HEK293 (cell line): ENCODE measurements at regions not wholly inside any gene's neighbourhood (a gene's known extent, or its start where the extent isn't known, plus 50 kb on each side); places are given as distances from the start of the nearest gene placed in this dataset.

Experiments used
- CTCF ChIA-PET: fragments of 350-600 bp; formaldehyde crosslinking; extraction: SDS; loops from one replicate; lab custom pipeline; 2021; ENCODE audit warnings: antibody characterized with exemption; lab: Yijun Ruan, JAX
- POLR2A ChIA-PET: fragments of 300-600 bp; formaldehyde crosslinking; extraction: SDS; loops from one replicate; lab custom pipeline; 2020; ENCODE audit warnings: antibody characterized with exemption, inconsistent platforms; lab: Yijun Ruan, JAX
- H3K27ac ChIP-seq: fragments of 200-500 bp; sonication (Bioruptor generic); 2 replicates; pipeline ENCODE4 v1.5.1; 2014; ENCODE audit warnings: low read depth, low read length, control low read depth, inconsistent platforms; ENCODE audit errors: extremely low read depth
- H3K36me3 ChIP-seq, 2 experiments: fragments of 200-500 bp in 1 of 2; sonication (Bioruptor generic) in 1 of 2; 1 replicate in 1 of 2; 2 replicates in 1 of 2; pipeline ENCODE4 v1.5.1; 2014 to 2017; ENCODE audit warnings: inconsistent platforms in 2 of 2, low read length in 2 of 2; ENCODE audit not compliant: control insufficient read depth in 2 of 2, insufficient read depth in 1 of 2
- H3K4me1 ChIP-seq: fragments of 200-500 bp; sonication (Bioruptor generic); 2 replicates; pipeline ENCODE4 v1.5.1; 2014; ENCODE audit warnings: mild to moderate bottlenecking, low read length, inconsistent platforms; ENCODE audit not compliant: control insufficient read depth, insufficient read depth
- H3K4me3 ChIP-seq: 2 replicates; pipeline ENCODE4 v1.5.1; 2011; ENCODE audit warnings: low read depth, mild to moderate bottlenecking, control low read depth, low read length, moderate library complexity
- H3K9me3 ChIP-seq: fragments of 200-500 bp; sonication (Bioruptor generic); 2 replicates; pipeline ENCODE4 v1.5.1; 2014; ENCODE audit warnings: low read depth, low read length, inconsistent platforms; ENCODE audit not compliant: control insufficient read depth, insufficient read depth
- GLIS2 ChIP-seq: fragments of 450-650 bp; formaldehyde crosslinking; IDR thresholded peaks from 2 replicates; pipeline ENCODE4 v1.5.1; 2016; ENCODE audit warnings: missing biosample characterization, missing genetic modification characterization
- HOXA7 ChIP-seq: sonication (generic); formaldehyde crosslinking; IDR thresholded peaks from 2 replicates; pipeline ENCODE4 v1.8.1; 2022; ENCODE audit warnings: missing genetic modification reagents, borderline replicate concordance
- OSR2 ChIP-seq: fragments of 450-650 bp; formaldehyde crosslinking; IDR thresholded peaks from 2 replicates; pipeline ENCODE4 v1.5.1; 2016; ENCODE audit warnings: missing biosample characterization, missing genetic modification characterization
- SP2 ChIP-seq: fragments of 450-650 bp; formaldehyde crosslinking; IDR thresholded peaks from 2 replicates; pipeline ENCODE4 v1.5.1; 2016; ENCODE audit warnings: missing biosample characterization, missing genetic modification characterization
- ZFHX2 ChIP-seq: fragments of 450-650 bp; formaldehyde crosslinking; conservative IDR thresholded peaks from 2 replicates; pipeline ENCODE4 v1.5.1; 2016; ENCODE audit warnings: missing biosample characterization, missing genetic modification characterization
- ZFP41 ChIP-seq: fragments of 450-650 bp; formaldehyde crosslinking; IDR thresholded peaks from 2 replicates; pipeline ENCODE4 v1.5.1; 2016; ENCODE audit warnings: missing biosample characterization, missing genetic modification characterization, borderline replicate concordance
- ZFP69B ChIP-seq: fragments of 450-650 bp; formaldehyde crosslinking; IDR thresholded peaks from 2 replicates; pipeline ENCODE4 v1.5.1; 2016; ENCODE audit warnings: missing biosample characterization, missing genetic modification characterization
- ZNF155 ChIP-seq: fragments of 450-650 bp; formaldehyde crosslinking; IDR thresholded peaks from 2 replicates; pipeline ENCODE4 v1.5.1; 2016; ENCODE audit warnings: missing biosample characterization, missing genetic modification characterization
- ZNF2 ChIP-seq: fragments of 450-650 bp; formaldehyde crosslinking; IDR thresholded peaks from 2 replicates; pipeline ENCODE4 v1.5.1; 2016; ENCODE audit warnings: missing biosample characterization, missing genetic modification characterization
- ZNF274 ChIP-seq, 2 experiments: fragments of 200-500 bp in 1 of 2; fragments of 450-650 bp in 1 of 2; sonication (Bioruptor generic) in 1 of 2; formaldehyde crosslinking in 1 of 2; IDR thresholded peaks; 2 replicates each; pipeline versions ENCODE4 v1.5.1 to v1.6.1; 2014 to 2016; ENCODE audit warnings: borderline replicate concordance in 1 of 2, inconsistent platforms in 1 of 2, low read length in 1 of 2, missing biosample characterization in 1 of 2, missing genetic modification characterization in 1 of 2
- ZNF341 ChIP-seq: fragments of 450-650 bp; formaldehyde crosslinking; IDR thresholded peaks from 2 replicates; pipeline ENCODE4; 2016; ENCODE audit warnings: low read depth, missing biosample characterization, missing genetic modification characterization
- ZNF48 ChIP-seq: fragments of 450-650 bp; formaldehyde crosslinking; IDR thresholded peaks from 2 replicates; pipeline ENCODE4 v1.5.1; 2016; ENCODE audit warnings: missing biosample characterization, missing genetic modification characterization
- ZNF600 ChIP-seq: fragments of 450-650 bp; formaldehyde crosslinking; IDR thresholded peaks from 2 replicates; pipeline ENCODE4 v1.5.1; 2016; ENCODE audit warnings: missing biosample characterization, missing genetic modification characterization
- ZNF654 ChIP-seq: fragments of 450-650 bp; formaldehyde crosslinking; IDR thresholded peaks from 2 replicates; pipeline ENCODE4 v1.5.1; 2016; ENCODE audit warnings: low read depth, missing biosample characterization, missing genetic modification characterization
- ZNF658 ChIP-seq: fragments of 450-650 bp; formaldehyde crosslinking; IDR thresholded peaks from 2 replicates; pipeline ENCODE4; 2016; ENCODE audit warnings: missing biosample characterization, missing genetic modification characterization
- ZNF791 ChIP-seq: fragments of 450-650 bp; formaldehyde crosslinking; IDR thresholded peaks from 2 replicates; pipeline ENCODE4 v1.5.1; 2016; ENCODE audit warnings: missing biosample characterization, missing genetic modification characterization
- TF ChIP-seq, protein P1 (sequence below): fragments of 450-650 bp; formaldehyde crosslinking; IDR thresholded peaks from 2 replicates; pipeline ENCODE4 v1.5.1; 2016; ENCODE audit warnings: missing biosample characterization, missing genetic modification characterization, borderline replicate concordance
- TF ChIP-seq, protein P2 (sequence below): fragments of 450-650 bp; formaldehyde crosslinking; IDR thresholded peaks from 2 replicates; pipeline ENCODE4 v1.5.1; 2017; ENCODE audit warnings: missing biosample characterization, missing genetic modification characterization
- TF ChIP-seq, protein P3 (sequence below): fragments of 450-650 bp; formaldehyde crosslinking; IDR thresholded peaks from 2 replicates; pipeline ENCODE4 v1.5.1; 2017; ENCODE audit warnings: missing biosample characterization, missing genetic modification characterization
- TF ChIP-seq, protein P4 (sequence below): fragments of 450-650 bp; formaldehyde crosslinking; IDR thresholded peaks from 2 replicates; pipeline ENCODE4 v1.5.1; 2016; ENCODE audit warnings: missing biosample characterization, missing genetic modification characterization
- TF ChIP-seq, protein P5 (sequence below): fragments of 450-650 bp; formaldehyde crosslinking; IDR thresholded peaks from 2 replicates; pipeline ENCODE4 v1.5.1; 2016; ENCODE audit warnings: missing biosample characterization, missing genetic modification characterization
- TF ChIP-seq, protein P6 (sequence below): fragments of 450-650 bp; formaldehyde crosslinking; IDR thresholded peaks from 2 replicates; pipeline ENCODE4 v1.5.1; 2016; ENCODE audit warnings: missing biosample characterization, missing genetic modification characterization, low read depth

DNA sequence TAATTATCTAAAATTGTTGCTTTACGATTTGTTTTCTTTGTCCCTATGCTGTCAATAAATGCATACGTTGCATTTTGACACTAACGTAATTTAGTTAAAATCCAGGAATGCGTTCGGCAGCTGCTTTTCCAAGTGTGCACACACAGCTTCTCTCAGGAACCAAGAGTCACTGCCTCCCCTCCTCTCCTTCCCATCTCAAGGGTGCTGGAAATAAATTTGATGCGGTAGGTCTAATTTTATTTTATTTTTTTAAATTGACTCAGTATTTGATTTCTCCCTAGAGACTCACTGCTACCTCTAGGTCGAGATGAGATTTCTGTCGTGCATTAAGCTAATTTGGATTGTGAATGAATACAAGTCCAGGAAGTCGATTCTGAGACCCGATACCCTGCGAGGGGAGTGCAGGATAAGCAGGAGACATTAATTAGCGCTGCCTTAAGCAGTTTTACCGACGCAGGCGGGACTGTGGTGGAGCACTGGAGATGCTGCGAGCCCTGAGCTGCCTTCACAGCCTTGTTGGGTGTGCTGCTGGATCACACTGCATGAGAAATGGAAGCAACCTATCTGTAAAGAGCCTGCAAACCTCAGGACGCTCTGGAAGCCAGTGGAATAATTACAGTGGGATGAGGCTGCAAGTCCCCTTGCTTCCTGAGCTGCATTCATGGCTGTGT lies 381.2 kb downstream of the C6orf118 start:
- H3K27ac ChIP-seq, result no peak overlapping the region
- TF ChIP-seq, protein P1, sequence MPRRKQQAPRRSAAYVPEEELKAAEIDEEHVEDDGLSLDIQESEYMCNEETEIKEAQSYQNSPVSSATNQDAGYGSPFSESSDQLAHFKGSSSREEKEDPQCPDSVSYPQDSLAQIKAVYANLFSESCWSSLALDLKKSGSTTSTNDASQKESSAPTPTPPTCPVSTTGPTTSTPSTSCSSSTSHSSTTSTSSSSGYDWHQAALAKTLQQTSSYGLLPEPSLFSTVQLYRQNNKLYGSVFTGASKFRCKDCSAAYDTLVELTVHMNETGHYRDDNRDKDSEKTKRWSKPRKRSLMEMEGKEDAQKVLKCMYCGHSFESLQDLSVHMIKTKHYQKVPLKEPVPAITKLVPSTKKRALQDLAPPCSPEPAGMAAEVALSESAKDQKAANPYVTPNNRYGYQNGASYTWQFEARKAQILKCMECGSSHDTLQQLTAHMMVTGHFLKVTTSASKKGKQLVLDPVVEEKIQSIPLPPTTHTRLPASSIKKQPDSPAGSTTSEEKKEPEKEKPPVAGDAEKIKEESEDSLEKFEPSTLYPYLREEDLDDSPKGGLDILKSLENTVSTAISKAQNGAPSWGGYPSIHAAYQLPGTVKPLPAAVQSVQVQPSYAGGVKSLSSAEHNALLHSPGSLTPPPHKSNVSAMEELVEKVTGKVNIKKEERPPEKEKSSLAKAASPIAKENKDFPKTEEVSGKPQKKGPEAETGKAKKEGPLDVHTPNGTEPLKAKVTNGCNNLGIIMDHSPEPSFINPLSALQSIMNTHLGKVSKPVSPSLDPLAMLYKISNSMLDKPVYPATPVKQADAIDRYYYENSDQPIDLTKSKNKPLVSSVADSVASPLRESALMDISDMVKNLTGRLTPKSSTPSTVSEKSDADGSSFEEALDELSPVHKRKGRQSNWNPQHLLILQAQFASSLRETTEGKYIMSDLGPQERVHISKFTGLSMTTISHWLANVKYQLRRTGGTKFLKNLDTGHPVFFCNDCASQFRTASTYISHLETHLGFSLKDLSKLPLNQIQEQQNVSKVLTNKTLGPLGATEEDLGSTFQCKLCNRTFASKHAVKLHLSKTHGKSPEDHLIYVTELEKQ (tag by site-specific recombination), result no peak
- TF ChIP-seq SP2 (tag by site-specific recombination), result no peak
- no peak for TF ChIP-seq ZFP69B (tag by site-specific recombination)
- no peak for TF ChIP-seq ZNF658 (tag by site-specific recombination)
- TF ChIP-seq ZNF341 (tag by site-specific recombination), result no peak
- TF ChIP-seq ZFP41 (tag by site-specific recombination), result no peak
- no peak for TF ChIP-seq ZNF791
- no peak for TF ChIP-seq ZNF600 (tag by site-specific recombination)
- no peak for TF ChIP-seq OSR2 (tag by site-specific recombination)
- TF ChIP-seq ZFHX2 (tag by site-specific recombination), result no peak
- TF ChIP-seq ZNF48, result no peak
- TF ChIP-seq, protein P2, sequence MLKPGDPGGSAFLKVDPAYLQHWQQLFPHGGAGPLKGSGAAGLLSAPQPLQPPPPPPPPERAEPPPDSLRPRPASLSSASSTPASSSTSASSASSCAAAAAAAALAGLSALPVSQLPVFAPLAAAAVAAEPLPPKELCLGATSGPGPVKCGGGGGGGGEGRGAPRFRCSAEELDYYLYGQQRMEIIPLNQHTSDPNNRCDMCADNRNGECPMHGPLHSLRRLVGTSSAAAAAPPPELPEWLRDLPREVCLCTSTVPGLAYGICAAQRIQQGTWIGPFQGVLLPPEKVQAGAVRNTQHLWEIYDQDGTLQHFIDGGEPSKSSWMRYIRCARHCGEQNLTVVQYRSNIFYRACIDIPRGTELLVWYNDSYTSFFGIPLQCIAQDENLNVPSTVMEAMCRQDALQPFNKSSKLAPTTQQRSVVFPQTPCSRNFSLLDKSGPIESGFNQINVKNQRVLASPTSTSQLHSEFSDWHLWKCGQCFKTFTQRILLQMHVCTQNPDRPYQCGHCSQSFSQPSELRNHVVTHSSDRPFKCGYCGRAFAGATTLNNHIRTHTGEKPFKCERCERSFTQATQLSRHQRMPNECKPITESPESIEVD (tag by site-specific recombination), result no peak
- TF ChIP-seq GLIS2 (tag by site-specific recombination), result no peak
- TF ChIP-seq, all 188 proteins: peak for 0
- POLR2A ChIA-PET, result no interaction called here
- H3K9me3 ChIP-seq, result no peaks in the 10 kb centered on the region
- no peaks in the 10 kb centered on the region for H3K36me3 ChIP-seq
- H3K4me3 ChIP-seq, result no peak overlapping the region
- H3K4me1 ChIP-seq, result no peaks in the 10 kb centered on the region
- CTCF ChIA-PET, result interaction anchor here (0.6 to 3.0 kb wide), 15 partner anchors 8 to 1244 kb away, joined by 3 to 12 read pairs (median 3); no protein-coding TSS in a partner anchor

DNA sequence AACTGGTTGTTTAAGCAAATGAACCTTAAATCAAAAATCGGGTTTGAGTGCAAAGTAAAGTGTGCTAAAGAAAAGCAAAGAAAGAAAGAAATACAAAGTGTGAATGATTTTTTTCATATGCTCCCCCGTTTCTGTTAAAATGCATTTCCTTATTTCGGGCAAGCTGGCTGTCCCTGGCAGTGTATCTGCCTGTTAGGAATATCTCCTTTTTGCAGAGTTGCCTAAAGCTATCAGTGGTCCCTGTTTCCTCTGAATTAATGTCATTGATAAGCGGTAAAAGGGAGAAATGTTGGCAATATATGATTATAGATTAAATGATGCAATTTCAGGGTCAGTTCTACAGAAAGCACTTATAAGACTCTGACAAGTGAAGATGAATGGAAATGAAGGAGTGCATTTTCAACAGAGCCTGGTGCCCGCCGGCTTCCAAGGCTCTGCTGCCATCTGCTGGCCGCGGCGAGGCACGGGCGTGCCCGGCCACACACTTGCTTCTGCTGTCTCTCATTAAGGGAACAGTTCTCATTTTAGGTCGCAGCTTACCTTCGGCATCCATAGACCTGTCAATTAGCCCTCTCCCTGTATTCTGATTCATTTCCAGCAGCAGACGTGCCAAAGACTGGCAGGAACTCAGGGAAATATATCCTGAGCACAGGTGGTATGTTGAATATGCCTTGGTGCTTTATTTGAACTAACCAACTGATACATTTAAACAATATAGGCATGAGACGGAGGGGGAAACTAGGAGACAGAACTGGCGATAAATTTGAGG lies 381.9 kb downstream of the C6orf118 start:
- CTCF ChIA-PET, result interaction anchor here (0.6 to 3.0 kb wide), 22 partner anchors 9 to 1572 kb away, joined by 3 to 12 read pairs (median 4); no protein-coding TSS in a partner anchor
- TF ChIP-seq ZNF274 (IDR thresholded peaks at IDR 0.05; ENCODE audit: low read length), result no peak
- no peak for TF ChIP-seq ZNF274 (tag by site-specific recombination; IDR thresholded peaks at IDR 0.05; ENCODE audit: borderline replicate concordance)
- TF ChIP-seq HOXA7 (CRISPR knock-in tag), result no peak
- TF ChIP-seq, protein P3, sequence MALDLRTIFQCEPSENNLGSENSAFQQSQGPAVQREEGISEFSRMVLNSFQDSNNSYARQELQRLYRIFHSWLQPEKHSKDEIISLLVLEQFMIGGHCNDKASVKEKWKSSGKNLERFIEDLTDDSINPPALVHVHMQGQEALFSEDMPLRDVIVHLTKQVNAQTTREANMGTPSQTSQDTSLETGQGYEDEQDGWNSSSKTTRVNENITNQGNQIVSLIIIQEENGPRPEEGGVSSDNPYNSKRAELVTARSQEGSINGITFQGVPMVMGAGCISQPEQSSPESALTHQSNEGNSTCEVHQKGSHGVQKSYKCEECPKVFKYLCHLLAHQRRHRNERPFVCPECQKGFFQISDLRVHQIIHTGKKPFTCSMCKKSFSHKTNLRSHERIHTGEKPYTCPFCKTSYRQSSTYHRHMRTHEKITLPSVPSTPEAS (tag by site-specific recombination), result no peak
- TF ChIP-seq, protein P4, sequence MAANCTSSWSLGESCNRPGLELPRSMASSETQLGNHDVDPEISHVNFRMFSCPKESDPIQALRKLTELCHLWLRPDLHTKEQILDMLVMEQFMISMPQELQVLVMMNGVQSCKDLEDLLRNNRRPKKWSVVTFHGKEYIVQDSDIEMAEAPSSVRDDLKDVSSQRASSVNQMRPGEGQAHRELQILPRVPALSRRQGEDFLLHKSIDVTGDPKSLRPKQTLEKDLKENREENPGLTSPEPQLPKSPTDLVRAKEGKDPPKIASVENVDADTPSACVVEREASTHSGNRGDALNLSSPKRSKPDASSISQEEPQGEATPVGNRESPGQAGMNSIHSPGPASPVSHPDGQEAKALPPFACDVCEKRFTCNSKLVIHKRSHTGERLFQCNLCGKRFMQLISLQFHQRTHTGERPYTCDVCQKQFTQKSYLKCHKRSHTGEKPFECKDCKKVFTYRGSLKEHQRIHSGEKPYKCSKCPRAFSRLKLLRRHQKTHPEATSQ (tag by site-specific recombination), result no peak
- TF ChIP-seq, protein P5, sequence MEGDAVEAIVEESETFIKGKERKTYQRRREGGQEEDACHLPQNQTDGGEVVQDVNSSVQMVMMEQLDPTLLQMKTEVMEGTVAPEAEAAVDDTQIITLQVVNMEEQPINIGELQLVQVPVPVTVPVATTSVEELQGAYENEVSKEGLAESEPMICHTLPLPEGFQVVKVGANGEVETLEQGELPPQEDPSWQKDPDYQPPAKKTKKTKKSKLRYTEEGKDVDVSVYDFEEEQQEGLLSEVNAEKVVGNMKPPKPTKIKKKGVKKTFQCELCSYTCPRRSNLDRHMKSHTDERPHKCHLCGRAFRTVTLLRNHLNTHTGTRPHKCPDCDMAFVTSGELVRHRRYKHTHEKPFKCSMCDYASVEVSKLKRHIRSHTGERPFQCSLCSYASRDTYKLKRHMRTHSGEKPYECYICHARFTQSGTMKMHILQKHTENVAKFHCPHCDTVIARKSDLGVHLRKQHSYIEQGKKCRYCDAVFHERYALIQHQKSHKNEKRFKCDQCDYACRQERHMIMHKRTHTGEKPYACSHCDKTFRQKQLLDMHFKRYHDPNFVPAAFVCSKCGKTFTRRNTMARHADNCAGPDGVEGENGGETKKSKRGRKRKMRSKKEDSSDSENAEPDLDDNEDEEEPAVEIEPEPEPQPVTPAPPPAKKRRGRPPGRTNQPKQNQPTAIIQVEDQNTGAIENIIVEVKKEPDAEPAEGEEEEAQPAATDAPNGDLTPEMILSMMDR (tag by site-specific recombination), result peak; percentile 63
- TF ChIP-seq ZNF155 (tag by site-specific recombination), result no peak
- TF ChIP-seq ZNF2 (tag by site-specific recombination), result no peak
- TF ChIP-seq ZNF654 (tag by site-specific recombination), result peak; percentile 94
- TF ChIP-seq, protein P6, sequence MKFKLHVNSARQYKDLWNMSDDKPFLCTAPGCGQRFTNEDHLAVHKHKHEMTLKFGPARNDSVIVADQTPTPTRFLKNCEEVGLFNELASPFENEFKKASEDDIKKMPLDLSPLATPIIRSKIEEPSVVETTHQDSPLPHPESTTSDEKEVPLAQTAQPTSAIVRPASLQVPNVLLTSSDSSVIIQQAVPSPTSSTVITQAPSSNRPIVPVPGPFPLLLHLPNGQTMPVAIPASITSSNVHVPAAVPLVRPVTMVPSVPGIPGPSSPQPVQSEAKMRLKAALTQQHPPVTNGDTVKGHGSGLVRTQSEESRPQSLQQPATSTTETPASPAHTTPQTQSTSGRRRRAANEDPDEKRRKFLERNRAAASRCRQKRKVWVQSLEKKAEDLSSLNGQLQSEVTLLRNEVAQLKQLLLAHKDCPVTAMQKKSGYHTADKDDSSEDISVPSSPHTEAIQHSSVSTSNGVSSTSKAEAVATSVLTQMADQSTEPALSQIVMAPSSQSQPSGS, result no peak
- H3K4me1 ChIP-seq, result no peaks in the 10 kb centered on the region
- no peaks in the 10 kb centered on the region for H3K9me3 ChIP-seq
- H3K4me3 ChIP-seq, result no peak overlapping the region
- POLR2A ChIA-PET, result no interaction called here
- no peak overlapping the region for H3K27ac ChIP-seq
- H3K36me3 ChIP-seq, result no peaks in the 10 kb centered on the region
